GM12878 (cell line): ENCODE measurements at regions not wholly inside any gene's neighbourhood (a gene's known extent, or its start where the extent isn't known, plus 50 kb on each side); places are given as distances from the start of the nearest gene placed in this dataset.

Source experiments
- ATAC-seq: fragments of 200-7000 bp; cut with Tn5 transposase; 3 replicates; pipeline ENCODE4 v1.9.1; 2020; ENCODE audit warnings: mild to moderate bottlenecking, moderate library complexity
- BruUV-seq: library from RNA; stranded (reverse); fragments of 400-500 nt; replicated peaks from 2 replicates; lab custom pipeline; 2021; lab: Mats Ljungman, UMichigan
- CTCF ChIA-PET: fragments of 300-600 bp; sonication (Branson Sonifier 250); formaldehyde crosslinking; extraction: SDS; loops from one replicate; lab custom pipeline; 2021; ENCODE audit warnings: inconsistent platforms; lab: Yijun Ruan, JAX
- POLR2A ChIA-PET: fragments of 350-600 bp; formaldehyde crosslinking; extraction: SDS; loops from one replicate; lab custom pipeline; 2021; ENCODE audit warnings: inconsistent platforms; lab: Charles Lee
- RAD21 ChIA-PET: fragments of 300-600 bp; sonication (Branson Sonifier 250); formaldehyde crosslinking; loops from one replicate; lab custom pipeline; 2023; ENCODE audit warnings: antibody characterized with exemption; ENCODE audit not compliant: unreplicated experiment; lab: Charles Lee
- SMC1A ChIA-PET: fragments of 300-600 bp; sonication (Branson Sonifier 250); formaldehyde crosslinking; loops from one replicate; lab custom pipeline; 2023; ENCODE audit not compliant: unreplicated experiment, uncharacterized antibody; lab: Charles Lee
- DNase-seq: peaks from one replicate; pipeline ENCODE4 v3.0.0-alpha.2; 2011; ENCODE audit warnings: low read depth, low spot score
- FAIRE-seq: peaks from 3 replicates; lab custom pipeline; 2011; peaks lifted over from hg19 to GRCh38; lab: Jason Lieb, UNC
- H2AFZ ChIP-seq: 2 replicates; pipeline ENCODE4 v1.6.0; 2011; ENCODE audit warnings: low read depth, low read length, control low read depth; ENCODE audit not compliant: control insufficient read depth
- H3K27ac ChIP-seq: 2 replicates; pipeline ENCODE4 v1.5.1; 2011; ENCODE audit warnings: control low read depth; ENCODE audit not compliant: control insufficient read depth, insufficient read depth
- H3K27me3 ChIP-seq, 2 experiments: replicated peaks in 1 of 2; 2 replicates each; pipeline versions ENCODE4 v1.6.0 to v1.6.1; 2011; ENCODE audit warnings: low read length in 1 of 2; ENCODE audit not compliant: control insufficient read depth in 2 of 2, insufficient read depth in 2 of 2
- H3K36me3 ChIP-seq, 2 experiments: 2 replicates each; pipeline ENCODE4 v1.5.1; 2011; ENCODE audit warnings: low read length in 1 of 2; ENCODE audit not compliant: control insufficient read depth in 2 of 2, insufficient read depth in 2 of 2
- H3K4me1 ChIP-seq: 2 replicates; pipeline ENCODE4 v1.6.1; 2011; ENCODE audit warnings: mild to moderate bottlenecking, low read length, moderate library complexity, mixed read lengths; ENCODE audit not compliant: control insufficient read depth, insufficient read depth
- H3K4me2 ChIP-seq: 2 replicates; pipeline ENCODE4 v1.6.0; 2011; ENCODE audit warnings: control low read depth; ENCODE audit not compliant: control insufficient read depth, insufficient read depth
- H3K4me3 ChIP-seq: fragments of 200-600 bp; sonication (generic); 2 replicates; pipeline ENCODE4 v1.5.1; 2016
- H3K79me2 ChIP-seq: 2 replicates; pipeline ENCODE4 v1.6.0; 2011; ENCODE audit warnings: low read length; ENCODE audit not compliant: control insufficient read depth, insufficient read depth
- H3K9ac ChIP-seq: 2 replicates; pipeline ENCODE4 v1.8.0; 2011; ENCODE audit warnings: low read length, control low read depth, mixed read lengths; ENCODE audit not compliant: control insufficient read depth, insufficient read depth
- H3K9me3 ChIP-seq: replicated peaks from 3 replicates; pipeline ENCODE4 v1.5.1; 2011; ENCODE audit warnings: mild to moderate bottlenecking, low read length; ENCODE audit not compliant: control insufficient read depth, insufficient read depth
- H4K20me1 ChIP-seq: 2 replicates; pipeline ENCODE4 v1.6.0; 2011; ENCODE audit not compliant: control insufficient read depth, insufficient read depth
- ATF7 ChIP-seq: fragments of 450-650 bp; IDR thresholded peaks from 2 replicates; pipeline ENCODE4 v1.6.1; 2016; ENCODE audit warnings: low read depth, mild to moderate bottlenecking
- BMI1 ChIP-seq: fragments of 450-650 bp; IDR thresholded peaks from 2 replicates; pipeline ENCODE4 v1.6.1; 2016; ENCODE audit warnings: mild to moderate bottlenecking, moderate library complexity, borderline replicate concordance
- HCFC1 ChIP-seq: fragments of 150-350 bp; IDR thresholded peaks from 2 replicates; pipeline ENCODE4 v1.6.1; 2014; ENCODE audit warnings: low read length
- PAX8 ChIP-seq: fragments of 450-650 bp; IDR thresholded peaks from 2 replicates; pipeline ENCODE4 v1.6.1; 2017; ENCODE audit warnings: mild to moderate bottlenecking, moderate library complexity
- RFX5 ChIP-seq: IDR thresholded peaks from 2 replicates; pipeline ENCODE4 v1.6.1; 2011; ENCODE audit warnings: low read depth, low read length, improper control_type of control experiment
- SPI1 ChIP-seq: IDR thresholded peaks from 2 replicates; pipeline ENCODE4 v1.6.1; 2011; ENCODE audit warnings: low read depth, mild to moderate bottlenecking, low read length, moderate library complexity, borderline replicate concordance; ENCODE audit not compliant: insufficient read depth
- whole genome bisulfite sequencing: methylation state at CpG from one replicate; pipeline ENCODE4 v1.1.6; 2016; ENCODE audit warnings: low lambda C conversion rate; ENCODE audit not compliant: insufficient replicate concordance, insufficient coverage; ENCODE audit errors: missing lambda C conversion rate; 5-methylcytosine and 5-hydroxymethylcytosine counted together
- in situ Hi-C: fragments of 300-500 bp; cut with MboI; formaldehyde crosslinking; loops from 9 replicates; pipeline ENCODE4 v1.14.3; 2018; ENCODE audit warnings: mixed read lengths
- intact Hi-C: fragments of 100-400 bp; cut with micrococcal nuclease; formaldehyde crosslinking; loops from one replicate; pipeline ENCODE4 v1.14.2; 2022; ENCODE audit not compliant: unreplicated experiment
- TF ChIP-seq, protein P1 (sequence below): IDR thresholded peaks from 2 replicates; pipeline ENCODE4 v1.6.1; 2012; ENCODE audit warnings: low read depth, low read length, improper control_type of control experiment
- TF ChIP-seq, protein P2 (sequence below): IDR thresholded peaks from 2 replicates; pipeline ENCODE4 v1.6.1; 2012; ENCODE audit warnings: improper control_type of control experiment, low read depth, low read length; ENCODE audit not compliant: insufficient replicate concordance

DNA sequence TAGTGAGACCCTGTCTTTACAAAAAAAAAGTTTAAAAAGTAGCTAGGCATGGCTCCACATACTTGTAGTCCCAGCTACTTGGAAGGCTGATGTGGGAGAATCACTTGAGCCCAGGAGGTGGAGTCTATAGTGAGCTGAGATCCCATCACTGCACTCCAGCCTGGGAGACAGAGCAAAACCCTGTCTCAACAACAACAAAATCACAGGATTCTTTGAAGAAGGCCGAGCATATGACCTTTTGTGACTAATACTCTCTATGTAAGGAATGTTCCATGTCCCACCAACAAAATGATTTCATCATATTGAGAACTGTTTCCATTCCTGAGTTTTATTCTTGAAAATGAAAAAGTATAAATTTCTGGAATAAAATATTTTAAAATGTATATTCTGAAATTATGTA is 58.9 kb upstream of the EFCAB3 start:
- in situ Hi-C loops, result no loop called here
- Histone ChIP-seq H3K79me2 (no peaks in the 10 kb centered on the region), H3K4me3 (no peak overlapping the region)
- TF ChIP-seq SPI1 (no peak), PAX8 (no peak), BMI1 (no peak), ATF7 (no peak), RFX5 (no peak), HCFC1 (no peak)
- TF ChIP-seq, protein P1, sequence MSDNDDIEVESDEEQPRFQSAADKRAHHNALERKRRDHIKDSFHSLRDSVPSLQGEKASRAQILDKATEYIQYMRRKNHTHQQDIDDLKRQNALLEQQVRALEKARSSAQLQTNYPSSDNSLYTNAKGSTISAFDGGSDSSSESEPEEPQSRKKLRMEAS, result no peak
- TF ChIP-seq, protein P2, sequence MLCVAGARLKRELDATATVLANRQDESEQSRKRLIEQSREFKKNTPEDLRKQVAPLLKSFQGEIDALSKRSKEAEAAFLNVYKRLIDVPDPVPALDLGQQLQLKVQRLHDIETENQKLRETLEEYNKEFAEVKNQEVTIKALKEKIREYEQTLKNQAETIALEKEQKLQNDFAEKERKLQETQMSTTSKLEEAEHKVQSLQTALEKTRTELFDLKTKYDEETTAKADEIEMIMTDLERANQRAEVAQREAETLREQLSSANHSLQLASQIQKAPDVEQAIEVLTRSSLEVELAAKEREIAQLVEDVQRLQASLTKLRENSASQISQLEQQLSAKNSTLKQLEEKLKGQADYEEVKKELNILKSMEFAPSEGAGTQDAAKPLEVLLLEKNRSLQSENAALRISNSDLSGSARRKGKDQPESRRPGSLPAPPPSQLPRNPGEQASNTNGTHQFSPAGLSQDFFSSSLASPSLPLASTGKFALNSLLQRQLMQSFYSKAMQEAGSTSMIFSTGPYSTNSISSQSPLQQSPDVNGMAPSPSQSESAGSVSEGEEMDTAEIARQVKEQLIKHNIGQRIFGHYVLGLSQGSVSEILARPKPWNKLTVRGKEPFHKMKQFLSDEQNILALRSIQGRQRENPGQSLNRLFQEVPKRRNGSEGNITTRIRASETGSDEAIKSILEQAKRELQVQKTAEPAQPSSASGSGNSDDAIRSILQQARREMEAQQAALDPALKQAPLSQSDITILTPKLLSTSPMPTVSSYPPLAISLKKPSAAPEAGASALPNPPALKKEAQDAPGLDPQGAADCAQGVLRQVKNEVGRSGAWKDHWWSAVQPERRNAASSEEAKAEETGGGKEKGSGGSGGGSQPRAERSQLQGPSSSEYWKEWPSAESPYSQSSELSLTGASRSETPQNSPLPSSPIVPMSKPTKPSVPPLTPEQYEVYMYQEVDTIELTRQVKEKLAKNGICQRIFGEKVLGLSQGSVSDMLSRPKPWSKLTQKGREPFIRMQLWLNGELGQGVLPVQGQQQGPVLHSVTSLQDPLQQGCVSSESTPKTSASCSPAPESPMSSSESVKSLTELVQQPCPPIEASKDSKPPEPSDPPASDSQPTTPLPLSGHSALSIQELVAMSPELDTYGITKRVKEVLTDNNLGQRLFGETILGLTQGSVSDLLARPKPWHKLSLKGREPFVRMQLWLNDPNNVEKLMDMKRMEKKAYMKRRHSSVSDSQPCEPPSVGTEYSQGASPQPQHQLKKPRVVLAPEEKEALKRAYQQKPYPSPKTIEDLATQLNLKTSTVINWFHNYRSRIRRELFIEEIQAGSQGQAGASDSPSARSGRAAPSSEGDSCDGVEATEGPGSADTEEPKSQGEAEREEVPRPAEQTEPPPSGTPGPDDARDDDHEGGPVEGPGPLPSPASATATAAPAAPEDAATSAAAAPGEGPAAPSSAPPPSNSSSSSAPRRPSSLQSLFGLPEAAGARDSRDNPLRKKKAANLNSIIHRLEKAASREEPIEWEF, result no peak
- TF ChIP-seq, all 136 proteins: peak for 0
- no peak for DNase-seq
- RAD21 ChIA-PET, result no interaction called here
- intact Hi-C loops, result no loop called here
- CTCF ChIA-PET, result no interaction called here
- no peak overlapping the region for H3K4me2 ChIP-seq
- H3K4me1 ChIP-seq, result no peaks in the 10 kb centered on the region
- no peak for FAIRE-seq
- no peak overlapping the region for H3K27ac ChIP-seq
- ATAC-seq, result no peak
- no peaks in the 10 kb centered on the region for H3K9me3 ChIP-seq
- H4K20me1 ChIP-seq, result no peaks in the 10 kb centered on the region
- H2AFZ ChIP-seq, result no peak overlapping the region
- H3K9ac ChIP-seq, result no peak overlapping the region
- H3K27me3 ChIP-seq, result no peaks in the 10 kb centered on the region
- SMC1A ChIA-PET, result interaction anchor here (1.4 kb wide), 1 partner anchor 12 kb away, joined by 4 read pairs; no protein-coding TSS in a partner anchor
- BruUV-seq, result no TSS peak
- H3K36me3 ChIP-seq, result no peaks in the 10 kb centered on the region
- POLR2A ChIA-PET, result no interaction called here
- WGBS, result 0% methylated on average over 1 of the region's 1 CpG
